GM21423 (cell line): ENCODE measurements at regions not wholly inside any gene's neighbourhood (a gene's known extent, or its start where the extent isn't known, plus 50 kb on each side); places are given as distances from the start of the nearest gene placed in this dataset.
A peak's percentile ranks its signal among the peaks of the same experiment; 100 is the strongest.
"Not testable (repeated sequence)": the region's sequence is repeated elsewhere in the genome, so short reads cannot be mapped to it uniquely, and the experiment has no call there.

Experiments used
- ATAC-seq: cut with Tn5 transposase; IDR thresholded peaks from one replicate; pipeline ENCODE4 v1.9.1; 2021; ENCODE audit warnings: mild to moderate bottlenecking, moderate library complexity; ENCODE audit not compliant: unreplicated experiment

- ATAC-seq: no peak
Observed at GRCh38 chr2:221778025-221778424, 205.9 kb upstream of the EPHA4 start.

- ATAC-seq: no peak
Observed at GRCh38 chr2:221777119-221777518, 205.0 kb upstream of the EPHA4 start.

GRCh38 chr2:221775096-221775495 lies 203.0 kb upstream of the EPHA4 start:
- no peak for ATAC-seq

GRCh38 chr2:221774136-221774535 lies 202.0 kb upstream of the EPHA4 start:
- ATAC-seq: no peak

- no peak for ATAC-seq
Observed at GRCh38 chr2:221771297-221771696, 199.2 kb upstream of the EPHA4 start.

GRCh38 chr2:221767106-221768012 lies 195.3 kb upstream of the EPHA4 start:
- ATAC-seq: no peak

- ATAC-seq: no peak
Observed at GRCh38 chr2:221762496-221762895, 190.4 kb upstream of the EPHA4 start.

GRCh38 chr2:221761260-221761659 lies 189.2 kb upstream of the EPHA4 start:
- no peak for ATAC-seq

- ATAC-seq: no peak
Observed at GRCh38 chr2:221758076-221758475, 186.0 kb upstream of the EPHA4 start.

- no peak for ATAC-seq
Observed at GRCh38 chr2:221753401-221753800, 181.3 kb upstream of the EPHA4 start.

GRCh38 chr2:221752781-221753180 lies 180.7 kb upstream of the EPHA4 start:
- ATAC-seq: no peak

- no peak for ATAC-seq
Observed at GRCh38 chr2:221750316-221750715, 178.2 kb upstream of the EPHA4 start.

- peak; percentile 78 for ATAC-seq
Observed at GRCh38 chr2:221747289-221747972, 175.3 kb upstream of the EPHA4 start.

GRCh38 chr2:221741496-221742211 lies 169.6 kb upstream of the EPHA4 start:
- ATAC-seq: no peak

- ATAC-seq: peak; percentile 90
Observed at GRCh38 chr2:221731432-221732145, 159.5 kb upstream of the EPHA4 start.

GRCh38 chr2:221726894-221727513 lies 154.9 kb upstream of the EPHA4 start:
- ATAC-seq: no peak

- ATAC-seq: no peak
Observed at GRCh38 chr2:221724631-221725203, 152.6 kb upstream of the EPHA4 start.

- not testable (repeated sequence) for ATAC-seq
Observed at GRCh38 chr2:221724117-221724516, 152.0 kb upstream of the EPHA4 start.

GRCh38 chr2:221716426-221717303 lies 144.6 kb upstream of the EPHA4 start:
- no peak for ATAC-seq
